Fibroblast of mammary gland (primary cell): ENCODE measurements at regions not wholly inside any gene's neighbourhood (a gene's known extent, or its start where the extent isn't known, plus 50 kb on each side); places are given as distances from the start of the nearest gene placed in this dataset.

Experiments
- DNase-seq: peaks from one replicate; pipeline ENCODE4 v3.0.0-alpha.2; 2010; ENCODE audit warnings: low read depth
- H3K4me3 ChIP-seq: 2 replicates; pipeline ENCODE4 v1.5.1; 2011; ENCODE audit warnings: low read depth, mild to moderate bottlenecking, low read length, moderate library complexity; ENCODE audit not compliant: control insufficient read depth
- CTCF ChIP-seq: conservative IDR thresholded peaks from 2 replicates; pipeline ENCODE4 v1.5.1; 2011; ENCODE audit warnings: low read depth, low read length, inconsistent platforms; ENCODE audit not compliant: control insufficient read depth, insufficient read depth

GRCh38 chr18:51734576-51734975, 537.1 kb upstream of the MEX3C start:
- TF ChIP-seq CTCF = no peak
- no peak overlapping the region for H3K4me3 ChIP-seq
- no peak for DNase-seq

GRCh38 chr18:51739044-51739666, 541.7 kb upstream of the MEX3C start:
- H3K4me3 ChIP-seq = no peak overlapping the region
- no peak for DNase-seq
- TF ChIP-seq CTCF = no peak

GRCh38 chr18:51751901-51752300, 554.4 kb upstream of the MEX3C start:
- no peak for DNase-seq
- no peak overlapping the region for H3K4me3 ChIP-seq
- TF ChIP-seq CTCF = no peak

- H3K4me3 ChIP-seq = no peak overlapping the region
- DNase-seq = no peak
- TF ChIP-seq CTCF = no peak
These were observed 556.0 kb upstream of the MEX3C start for GRCh38 chr18:51753365-51754057.

- no peak for TF ChIP-seq CTCF
- H3K4me3 ChIP-seq = no peak overlapping the region
- DNase-seq = no peak
These were observed 557.1 kb upstream of the MEX3C start for GRCh38 chr18:51754566-51754965.

- no peak overlapping the region for H3K4me3 ChIP-seq
- no peak for DNase-seq
- no peak for TF ChIP-seq CTCF
These were observed 559.9 kb upstream of the MEX3C start for GRCh38 chr18:51757255-51757924.
